Large intestine (tissue), 3 donors: ENCODE measurements at regions not wholly inside any gene's neighbourhood (a gene's known extent, or its start where the extent isn't known, plus 50 kb on each side); places are given as distances from the start of the nearest gene placed in this dataset.

Experiments
- DNase-seq, 2 donors: peaks; one replicate each; pipeline versions ENCODE4 v3.0.0 to v3.0.0-alpha.2; 2013
- H3K27ac ChIP-seq: one replicate; pipeline ENCODE4 v1.5.1; 2013; ENCODE audit warnings: low read length
- H3K27me3 ChIP-seq: 2 replicates; pipeline ENCODE4 v1.6.1; 2013; ENCODE audit warnings: low read length; ENCODE audit not compliant: control insufficient read depth, insufficient read depth
- H3K36me3 ChIP-seq: 2 replicates; pipeline ENCODE4 v1.6.1; 2013; ENCODE audit warnings: low read length; ENCODE audit not compliant: control insufficient read depth, insufficient read depth
- H3K4me1 ChIP-seq: one replicate; pipeline ENCODE4 v1.6.1; 2013; ENCODE audit warnings: low read length; ENCODE audit not compliant: control insufficient read depth, insufficient read depth
- H3K4me3 ChIP-seq: one replicate; pipeline ENCODE4 v1.5.1; 2013; ENCODE audit warnings: low read length
- H3K9me3 ChIP-seq: one replicate; pipeline ENCODE4 v1.6.1; 2013; ENCODE audit warnings: mild to moderate bottlenecking, low read depth, low read length, moderate library complexity; ENCODE audit not compliant: control insufficient read depth
- WGBS: methylation state at CpG from one replicate; pipeline ENCODE4 v1.1.5; 2013; ENCODE audit warnings: low lambda C conversion rate; ENCODE audit not compliant: insufficient coverage; 5-methylcytosine and 5-hydroxymethylcytosine counted together

DNA sequence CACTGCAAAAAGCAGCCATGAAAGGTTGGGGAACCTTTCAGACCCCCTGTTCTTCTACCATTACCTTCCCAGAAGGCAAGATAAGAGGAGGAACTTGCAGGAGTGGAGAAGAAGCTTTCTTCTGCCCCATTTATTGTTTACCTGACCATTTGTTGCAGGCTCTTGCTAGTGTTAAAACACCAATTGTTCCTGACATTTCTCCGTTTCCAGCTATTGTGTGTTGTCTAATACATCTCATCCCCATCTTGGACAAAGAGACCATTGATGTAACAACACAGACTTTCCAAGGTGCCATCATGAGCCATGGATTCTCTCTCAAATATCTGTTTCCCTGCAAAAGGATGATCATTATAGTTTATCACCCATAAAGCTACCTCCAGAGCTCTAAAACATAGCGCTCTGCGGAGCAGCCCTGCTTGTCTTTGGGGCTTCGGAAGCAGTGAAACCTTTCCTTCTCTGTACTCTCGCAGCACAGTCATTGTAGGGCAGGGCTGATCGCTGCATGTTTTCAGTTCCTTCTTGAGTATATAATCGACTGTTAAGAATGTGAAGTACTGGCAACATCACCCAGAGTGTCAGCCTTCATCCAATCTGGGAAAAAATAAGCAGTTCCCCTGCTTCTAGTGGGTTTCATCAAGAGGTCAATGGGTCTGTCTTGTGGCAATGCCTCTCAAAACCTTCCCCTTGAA lies 680.0 kb downstream of the SEMA5A start:
- Histone ChIP-seq H3K27me3 (no peaks in the 10 kb centered on the region), H3K4me3 (no peak overlapping the region), H3K27ac (no peak overlapping the region), H3K9me3 (no peaks in the 10 kb centered on the region), H3K36me3 (no peaks in the 10 kb centered on the region), H3K4me1 (no peaks in the 10 kb centered on the region)
- no CpG with 5 or more reads among the region's 7 CpGs for WGBS
- no peak for DNase-seq

DNA sequence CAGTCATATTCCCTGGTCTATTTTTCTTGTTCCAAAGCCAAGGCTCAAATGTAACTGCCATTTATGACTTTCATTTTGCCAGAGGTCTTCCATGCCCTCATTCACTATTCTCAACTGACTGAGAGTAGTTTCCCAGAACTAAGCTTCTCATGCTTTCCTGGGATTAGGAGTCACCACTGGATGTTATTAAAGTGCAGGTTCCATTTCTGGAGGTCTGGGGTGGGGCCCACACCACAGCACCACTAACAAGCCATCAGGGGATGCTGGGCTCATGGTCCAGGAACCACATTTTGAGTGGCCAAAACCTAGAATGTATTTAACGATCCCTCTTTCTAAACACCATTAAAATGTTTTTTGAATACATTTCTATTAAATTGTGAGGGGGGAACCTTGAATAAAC lies 677.6 kb downstream of the SEMA5A start:
- Histone ChIP-seq H3K4me3 (no peak overlapping the region), H3K36me3 (no peaks in the 10 kb centered on the region), H3K9me3 (no peaks in the 10 kb centered on the region), H3K27me3 (no peaks in the 10 kb centered on the region), H3K4me1 (no peaks in the 10 kb centered on the region), H3K27ac (no peak overlapping the region)
- no peak for DNase-seq
- WGBS = 71% methylated on average over 1 of the region's 1 CpG

DNA sequence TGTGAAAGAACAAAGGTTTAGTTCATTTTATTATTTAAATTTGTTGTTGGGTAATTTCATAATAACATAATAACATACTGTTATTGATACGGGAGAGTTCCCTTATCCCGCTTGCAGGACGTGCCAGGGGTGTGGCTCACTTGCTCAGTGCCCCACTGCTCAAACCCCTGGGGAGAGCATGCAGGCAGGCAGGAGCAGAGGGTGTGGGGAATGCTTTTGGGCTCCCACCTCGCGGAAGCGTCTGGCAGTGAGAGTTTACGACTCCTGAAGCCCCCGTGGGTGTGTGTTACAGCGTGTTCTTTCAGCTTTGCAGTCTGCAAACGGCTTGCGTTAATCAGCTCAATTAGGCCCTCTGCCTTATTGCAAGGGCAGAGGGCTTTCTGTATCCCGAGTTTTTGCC lies 675.9 kb downstream of the SEMA5A start:
- no peaks in the 10 kb centered on the region for H3K27me3 ChIP-seq
- DNase-seq = no peak
- no peak overlapping the region for H3K4me3 ChIP-seq
- no CpG with 5 or more reads among the region's 12 CpGs for WGBS
- H3K9me3 ChIP-seq = no peaks in the 10 kb centered on the region
- no peaks in the 10 kb centered on the region for H3K4me1 ChIP-seq
- H3K27ac ChIP-seq = no peak overlapping the region
- H3K36me3 ChIP-seq = no peaks in the 10 kb centered on the region

DNA sequence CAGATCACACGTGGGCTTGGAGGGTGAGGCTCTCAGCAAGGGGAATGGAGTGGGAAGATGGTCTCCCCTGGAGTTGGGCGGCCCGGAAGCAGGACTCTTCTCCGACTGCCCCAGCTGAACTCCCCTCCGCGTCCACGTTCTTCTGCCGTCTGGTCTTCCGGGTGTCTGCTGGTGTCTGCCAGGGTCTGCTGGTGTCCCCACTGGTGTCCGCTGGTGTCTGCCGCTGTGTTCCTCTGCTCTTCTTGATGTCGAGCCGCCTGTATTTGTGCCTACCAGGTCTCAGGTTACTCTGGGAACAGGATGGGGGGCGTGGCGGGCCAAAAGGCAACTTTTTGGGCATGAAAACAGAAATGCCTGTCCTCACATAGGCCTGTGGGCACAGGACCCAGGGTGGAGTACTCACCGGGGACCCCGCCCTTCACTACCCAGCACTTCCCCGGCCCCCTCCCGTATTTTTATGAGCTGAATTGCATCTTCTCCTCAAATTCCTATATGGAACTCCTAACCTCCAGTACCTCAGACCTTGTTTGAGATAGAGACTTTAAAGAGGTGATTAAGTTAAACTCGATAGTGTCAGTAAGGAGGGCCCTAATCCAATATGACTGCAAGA lies 675.4 kb downstream of the SEMA5A start:
- Histone ChIP-seq H3K9me3 (no peaks in the 10 kb centered on the region), H3K4me3 (no peak overlapping the region), H3K4me1 (no peaks in the 10 kb centered on the region), H3K27ac (no peak overlapping the region), H3K36me3 (no peaks in the 10 kb centered on the region), H3K27me3 (no peaks in the 10 kb centered on the region)
- no CpG with 5 or more reads among the region's 20 CpGs for WGBS
- DNase-seq = no peak

DNA sequence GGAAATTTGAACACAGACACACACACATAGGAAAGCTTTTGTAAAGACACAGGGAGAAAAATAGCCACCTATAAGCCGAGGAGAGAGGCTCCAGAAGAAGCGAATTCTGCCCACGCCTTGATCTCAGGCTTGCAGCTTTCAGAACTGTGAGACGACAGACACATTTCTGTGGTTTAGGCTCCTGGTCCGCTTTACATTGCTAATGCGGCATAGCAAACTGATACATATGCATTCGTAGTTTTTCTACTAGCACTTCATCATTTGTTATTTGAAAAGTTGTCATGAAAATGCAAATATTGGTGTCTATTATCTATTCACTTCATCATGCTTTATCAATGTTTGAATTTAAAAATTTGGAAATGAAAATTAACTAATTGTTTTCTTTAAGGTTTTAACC lies 674.9 kb downstream of the SEMA5A start:
- Histone ChIP-seq H3K27ac (no peak overlapping the region), H3K36me3 (no peaks in the 10 kb centered on the region), H3K4me3 (no peak overlapping the region), H3K9me3 (no peaks in the 10 kb centered on the region), H3K4me1 (no peaks in the 10 kb centered on the region), H3K27me3 (no peaks in the 10 kb centered on the region)
- no peak for DNase-seq
- 62% methylated on average over 3 of the region's 7 CpGs for WGBS

DNA sequence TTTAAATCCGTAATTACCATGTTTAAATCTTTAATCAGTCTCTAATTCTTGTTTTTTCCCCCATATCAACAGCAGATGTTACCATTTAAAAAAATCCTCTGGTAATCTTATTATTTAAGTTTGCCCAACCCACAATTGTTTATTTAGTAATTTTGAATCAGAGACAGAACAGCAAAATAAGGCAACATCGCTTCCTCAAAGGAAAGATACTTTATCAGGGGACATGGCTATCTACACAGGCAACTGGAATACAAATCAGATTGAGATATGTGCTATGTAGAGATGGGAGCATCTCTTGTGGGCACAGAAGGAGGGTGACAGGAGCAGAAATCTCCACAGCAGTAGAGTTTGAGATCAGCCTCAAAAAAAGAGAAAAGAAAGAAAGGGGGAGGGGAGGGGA lies 674.4 kb downstream of the SEMA5A start:
- no peak overlapping the region for H3K27ac ChIP-seq
- H3K9me3 ChIP-seq = no peaks in the 10 kb centered on the region
- no peak for DNase-seq
- no peaks in the 10 kb centered on the region for H3K4me1 ChIP-seq
- H3K27me3 ChIP-seq = no peaks in the 10 kb centered on the region
- H3K4me3 ChIP-seq = no peak overlapping the region
- 94% methylated on average over 2 of the region's 2 CpGs for WGBS
- H3K36me3 ChIP-seq = no peaks in the 10 kb centered on the region

DNA sequence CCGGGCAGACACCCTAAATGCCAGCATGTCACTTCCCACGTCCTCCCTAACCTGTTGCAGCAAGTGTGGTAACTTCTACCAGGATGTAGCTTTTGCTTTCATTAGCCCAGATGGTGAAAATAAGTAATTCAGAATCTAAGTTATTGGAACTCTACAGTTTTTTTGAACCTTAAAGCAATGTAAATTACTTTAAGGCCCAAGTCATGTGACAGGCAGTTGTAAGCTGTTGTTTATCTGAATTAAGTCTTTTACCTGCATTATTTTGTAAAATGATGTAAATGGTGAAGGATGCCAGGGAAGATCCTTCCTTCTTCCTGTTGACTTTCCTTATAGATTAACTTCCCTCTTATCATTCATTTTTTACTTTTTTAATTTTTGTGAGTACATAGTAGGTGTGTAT lies 670.2 kb downstream of the SEMA5A start:
- Histone ChIP-seq H3K4me1 (no peaks in the 10 kb centered on the region), H3K9me3 (peaks cover 2% of the 10 kb centered on the region), H3K27ac (no peak overlapping the region), H3K27me3 (no peaks in the 10 kb centered on the region), H3K36me3 (no peaks in the 10 kb centered on the region), H3K4me3 (no peak overlapping the region)
- no CpG with 5 or more reads among the region's 2 CpGs for WGBS
- DNase-seq = no peak

DNA sequence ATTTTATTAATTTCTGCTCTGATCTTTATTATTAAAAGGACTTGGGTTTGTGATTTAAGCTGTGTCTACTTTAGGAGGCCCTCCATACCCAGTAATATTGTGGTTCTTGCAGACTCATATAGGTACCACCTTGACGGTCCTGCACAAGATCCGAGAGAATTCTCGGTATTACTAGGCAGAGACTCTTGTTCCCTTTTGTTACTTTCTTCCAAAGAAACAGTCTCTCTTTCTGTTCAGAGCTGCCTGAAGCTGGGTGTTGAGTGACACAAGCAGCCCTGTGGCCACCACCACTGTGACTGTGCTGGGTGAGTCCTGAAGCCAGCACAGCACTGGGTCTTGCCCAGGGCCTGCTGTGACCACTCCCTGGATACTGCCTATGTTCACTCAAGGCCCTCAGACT lies 666.6 kb downstream of the SEMA5A start:
- peaks cover 2% of the 10 kb centered on the region for H3K9me3 ChIP-seq
- 100% methylated on average over 1 of the region's 3 CpGs for WGBS
- no peak overlapping the region for H3K27ac ChIP-seq
- no peaks in the 10 kb centered on the region for H3K4me1 ChIP-seq
- no peak overlapping the region for H3K4me3 ChIP-seq
- no peaks in the 10 kb centered on the region for H3K27me3 ChIP-seq
- no peaks in the 10 kb centered on the region for H3K36me3 ChIP-seq
- DNase-seq = no peak

DNA sequence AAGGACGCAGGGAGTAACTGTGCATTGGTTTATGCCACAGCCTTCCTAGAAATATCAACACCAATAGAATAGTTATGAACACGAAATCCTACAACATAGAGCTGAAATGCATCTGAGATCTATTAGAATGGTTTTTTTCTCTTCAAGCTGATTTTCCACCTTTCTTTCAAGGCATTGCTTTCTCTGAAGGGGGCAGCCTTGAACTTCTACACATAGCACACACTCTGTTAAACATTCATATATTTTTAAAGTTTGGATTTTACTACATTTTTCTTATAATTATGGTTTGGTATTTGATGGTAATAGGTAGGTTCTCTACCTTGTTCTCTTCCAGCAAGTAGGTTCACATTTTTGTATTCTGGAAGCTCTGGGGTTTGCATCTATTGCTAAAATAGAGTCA lies 661.8 kb downstream of the SEMA5A start:
- DNase-seq = no peak
- no peaks in the 10 kb centered on the region for H3K27me3 ChIP-seq

DNA sequence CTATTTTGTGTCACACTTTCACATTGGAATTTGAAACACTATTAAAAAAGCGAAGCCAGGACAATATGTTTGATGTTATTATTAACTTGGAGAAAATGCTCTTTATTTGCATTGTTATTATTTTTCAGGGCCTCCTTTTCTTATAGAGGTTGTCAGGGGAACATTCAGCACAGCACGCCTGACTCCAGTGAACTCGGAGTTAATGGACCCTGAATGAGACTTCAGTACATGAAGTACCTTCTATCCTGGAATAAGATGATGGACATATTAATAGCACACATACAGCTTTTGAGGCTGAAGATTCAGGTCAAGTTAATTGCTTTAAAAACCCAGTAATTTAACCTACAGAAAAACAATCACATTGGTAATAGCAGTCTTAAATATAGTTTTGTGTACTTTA lies 652.9 kb downstream of the SEMA5A start:
- Histone ChIP-seq H3K27me3 (no peaks in the 10 kb centered on the region), H3K4me3 (no peak overlapping the region), H3K36me3 (no peaks in the 10 kb centered on the region), H3K9me3 (no peaks in the 10 kb centered on the region), H3K27ac (no peak overlapping the region), H3K4me1 (peaks cover 4% of the 10 kb centered on the region)
- no peak for DNase-seq
- 100% methylated on average over 2 of the region's 3 CpGs for WGBS

More for the DNA sequence above, 661.8 kb downstream of the SEMA5A start:
- 90% methylated on average over 2 of the region's 2 CpGs for WGBS
- H3K27ac ChIP-seq = no peak overlapping the region
- H3K9me3 ChIP-seq = peaks cover 2% of the 10 kb centered on the region
- no peak overlapping the region for H3K4me3 ChIP-seq
- H3K4me1 ChIP-seq = no peaks in the 10 kb centered on the region
- no peaks in the 10 kb centered on the region for H3K36me3 ChIP-seq

DNA sequence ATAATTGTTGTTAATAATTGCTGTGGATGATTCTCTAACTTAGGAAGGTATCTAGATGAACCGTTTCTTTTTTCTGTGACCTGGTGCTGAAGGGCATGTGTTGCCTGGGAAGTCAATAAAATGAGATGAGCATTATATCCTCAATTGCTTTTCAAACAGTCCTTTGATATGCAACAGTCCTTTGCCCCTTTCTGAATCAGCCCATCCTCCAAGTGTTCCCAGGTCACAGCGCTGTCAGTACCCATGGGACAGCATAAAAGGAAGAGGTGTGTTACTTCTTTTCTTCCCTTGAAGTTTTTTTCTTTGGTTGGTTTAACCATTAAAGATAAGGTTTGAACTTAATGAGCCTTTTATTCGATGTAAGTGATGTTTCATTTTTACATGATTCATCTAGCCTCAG lies 651.8 kb downstream of the SEMA5A start:
- peaks cover 4% of the 10 kb centered on the region for H3K4me1 ChIP-seq
- H3K36me3 ChIP-seq = no peaks in the 10 kb centered on the region
- no peaks in the 10 kb centered on the region for H3K27me3 ChIP-seq
- no peak overlapping the region for H3K4me3 ChIP-seq
- DNase-seq = peak in 1 of 2 donors; percentile 79
- H3K9me3 ChIP-seq = no peaks in the 10 kb centered on the region
- 29% methylated on average over 1 of the region's 3 CpGs for WGBS
- no peak overlapping the region for H3K27ac ChIP-seq
